Suppressor macrophage treated with lipopolysaccharide for 1 hour (primary cell): ENCODE measurements at regions not wholly inside any gene's neighbourhood (a gene's known extent, or its start where the extent isn't known, plus 50 kb on each side); places are given as distances from the start of the nearest gene placed in this dataset.

ENCODE experiments used
- DNase-seq, 3 donors: peaks; one replicate each; pipeline ENCODE4 v3.0.0-alpha.2; 2020 to 2022

DNA sequence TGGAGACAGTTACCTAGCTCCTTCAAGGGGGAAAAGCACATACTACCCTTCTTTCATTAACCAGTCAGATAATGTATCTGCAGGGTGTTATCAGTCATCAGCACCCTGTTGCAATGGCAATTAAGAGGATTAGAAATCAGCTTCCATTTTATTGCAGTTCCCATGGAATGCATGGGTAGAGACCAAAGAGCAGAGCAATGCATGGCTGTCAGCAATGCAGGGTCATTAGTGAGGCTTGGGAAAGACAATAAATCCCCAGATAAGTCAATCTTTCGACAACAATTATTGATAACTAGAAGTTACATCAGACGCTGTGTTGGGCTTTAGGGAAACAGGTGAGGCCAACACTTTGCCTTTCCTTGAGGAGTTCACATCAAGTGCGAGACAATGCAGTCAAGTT, 150.9 kb downstream of the MAFB start:
- no peak for DNase-seq

GRCh38 chr20:40536808-40537207, 152.2 kb downstream of the MAFB start:
- DNase-seq = peak; percentile 15 to 32 (median 26)

- DNase-seq = no peak
These were observed 153.2 kb downstream of the MAFB start for GRCh38 chr20:40535816-40536215.

GRCh38 chr20:40532103-40532502, 156.9 kb downstream of the MAFB start:
- DNase-seq = peak in 2 of 3 donors; percentile 40 to 42

- no peak for DNase-seq
These were observed 163.7 kb downstream of the MAFB start for GRCh38 chr20:40525351-40525750.

DNA sequence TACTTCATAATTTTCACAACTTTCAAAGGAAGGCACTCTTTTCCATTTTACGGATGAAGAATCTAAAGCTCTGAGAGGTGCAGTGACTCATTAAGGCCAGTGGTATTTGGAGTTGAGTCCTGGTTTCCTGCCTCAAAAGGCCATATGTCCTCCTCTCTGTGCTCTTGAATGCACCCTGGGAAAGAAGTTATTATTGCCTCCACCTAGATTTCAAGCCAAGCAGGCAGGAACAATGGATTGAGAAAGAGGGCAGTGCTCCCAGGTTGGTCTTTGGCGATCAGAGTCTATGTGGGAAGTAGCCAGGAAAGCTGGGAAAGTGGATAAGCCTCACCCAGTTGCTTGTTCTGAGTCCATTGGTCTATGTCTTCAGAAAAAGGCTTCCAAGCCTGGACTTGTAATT, 165.0 kb downstream of the MAFB start:
- DNase-seq = no peak

- DNase-seq = no peak
These were observed 166.6 kb downstream of the MAFB start for GRCh38 chr20:40522405-40522804.

GRCh38 chr20:40521962-40522361, 167.1 kb downstream of the MAFB start:
- no peak for DNase-seq

DNA sequence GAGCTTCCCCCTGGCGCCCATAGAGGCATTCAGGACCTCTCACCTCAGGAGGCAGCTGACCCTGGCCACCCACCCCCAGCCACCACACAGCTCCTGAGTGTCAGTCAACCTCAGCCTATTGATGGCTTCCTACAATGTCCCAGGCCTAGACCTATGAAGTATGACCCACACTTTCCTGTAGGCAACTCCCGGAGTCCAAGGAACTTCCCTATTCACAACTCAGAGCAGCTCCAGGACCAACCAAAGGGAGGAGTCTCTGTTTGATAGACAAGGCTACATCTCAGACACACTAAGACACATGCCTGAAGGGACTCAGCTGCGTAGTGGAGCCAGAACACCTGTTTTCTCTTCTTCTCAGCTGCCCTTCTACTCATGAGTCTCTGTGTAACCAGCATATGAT, 169.1 kb downstream of the MAFB start:
- DNase-seq = peak; percentile 74 to 82 (median 77)

- DNase-seq = no peak
These were observed 176.0 kb downstream of the MAFB start for GRCh38 chr20:40512994-40513393.

DNA sequence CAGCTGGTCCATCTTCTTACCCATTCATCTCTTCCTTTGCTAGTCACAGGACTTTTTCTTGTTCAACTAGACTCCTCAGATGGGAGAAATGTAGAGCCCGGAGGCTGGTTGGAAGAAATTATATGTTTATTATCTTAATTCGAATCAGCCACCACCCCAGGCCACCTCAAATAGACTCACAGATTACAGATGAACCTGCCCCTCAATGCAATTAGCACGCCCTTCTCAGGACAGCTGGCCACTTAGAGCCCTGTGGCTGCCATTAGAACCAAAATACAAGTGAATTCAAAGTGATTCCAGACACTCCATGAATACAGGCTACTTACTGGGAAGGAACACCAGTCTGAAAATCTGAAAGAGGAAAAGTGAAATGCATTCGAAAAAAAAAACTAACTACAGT, 176.4 kb downstream of the MAFB start:
- DNase-seq = no peak

GRCh38 chr20:40511478-40511877, 177.6 kb downstream of the MAFB start:
- DNase-seq = no peak

GRCh38 chr20:40510622-40511021, 178.4 kb downstream of the MAFB start:
- DNase-seq = no peak

DNA sequence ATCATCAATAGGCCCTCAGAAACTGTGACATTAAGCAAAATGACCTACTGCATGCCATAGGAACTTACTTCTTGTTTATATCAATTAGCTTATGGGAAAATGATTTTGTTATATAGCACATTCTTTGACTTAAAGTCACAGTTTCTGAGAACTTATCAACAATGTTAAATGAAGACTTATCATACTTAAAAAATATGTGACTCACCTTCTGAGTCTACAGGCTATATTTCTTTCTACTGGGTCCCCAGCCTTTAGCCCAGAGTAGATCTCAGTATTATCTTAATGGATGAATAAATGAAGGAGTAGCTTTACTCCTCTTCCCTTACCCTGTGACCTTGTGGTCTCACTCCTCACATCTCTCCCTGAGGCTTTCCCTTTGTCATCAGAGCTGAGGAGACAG, 180.2 kb downstream of the MAFB start:
- no peak for DNase-seq

DNA sequence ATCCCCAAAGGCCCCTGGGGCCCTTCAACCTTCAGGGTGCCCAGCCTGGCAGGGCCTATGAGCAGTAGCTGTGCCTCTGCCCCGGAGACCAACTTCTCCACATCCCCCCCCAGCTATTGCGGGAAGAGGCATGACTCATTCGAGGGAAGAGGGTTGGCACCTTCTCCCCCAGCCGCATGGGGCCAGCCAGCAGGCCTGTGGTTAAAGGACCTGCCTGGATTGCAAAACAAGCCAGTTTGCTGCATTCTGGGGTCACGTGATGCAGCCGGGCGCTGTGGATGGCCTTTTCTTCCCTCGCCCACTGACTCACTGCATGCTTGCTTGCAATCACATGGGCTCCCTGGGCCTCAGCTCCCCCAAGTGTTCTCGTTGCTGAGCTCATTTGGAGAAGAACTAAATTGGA, 182.5 kb downstream of the MAFB start:
- peak; percentile 98 to 100 (median 100) for DNase-seq

GRCh38 chr20:40503119-40503518, 185.9 kb downstream of the MAFB start:
- peak; percentile 38 to 54 (median 45) for DNase-seq

DNA sequence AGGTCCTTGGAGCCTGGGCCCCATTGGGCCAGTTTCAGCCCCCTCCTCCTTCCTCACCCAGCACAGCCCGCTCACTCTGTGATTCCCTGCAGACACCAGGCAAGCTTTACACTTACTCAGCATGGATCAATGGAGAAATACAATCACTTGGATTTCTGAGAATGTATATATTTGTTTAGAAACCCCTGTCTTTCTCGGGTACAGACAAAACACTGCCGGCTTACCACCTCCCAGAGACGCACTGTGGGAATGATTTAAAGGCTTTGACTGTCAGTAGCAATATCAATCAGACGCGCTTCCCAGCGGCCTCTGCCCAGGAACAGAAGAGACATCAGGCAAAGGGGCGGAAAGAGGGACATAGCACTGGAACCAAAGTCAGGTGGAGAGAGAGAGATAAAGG, 186.5 kb downstream of the MAFB start:
- no peak for DNase-seq

DNA sequence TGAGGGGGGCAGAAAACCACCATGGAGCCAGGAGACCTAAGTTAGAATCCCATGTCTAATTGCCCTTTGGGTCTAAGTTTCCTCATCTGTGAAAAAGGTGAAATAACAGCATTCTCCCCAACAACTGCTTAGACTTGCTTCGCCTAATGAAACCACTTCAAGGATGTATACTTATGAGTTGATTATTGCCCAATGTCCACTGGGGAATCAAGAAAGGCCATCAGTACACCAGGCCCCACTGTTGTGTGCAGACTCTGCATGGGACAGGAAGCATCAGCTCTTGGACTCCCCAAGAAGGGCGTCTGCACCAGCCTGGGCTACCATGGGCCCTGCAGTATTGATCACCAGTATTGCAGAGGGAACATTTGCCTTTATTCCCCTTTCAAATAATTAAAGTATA, 189.6 kb downstream of the MAFB start:
- peak in 1 of 3 donors; percentile 19 for DNase-seq

- DNase-seq = peak; percentile 90 to 96 (median 90)
These were observed 190.9 kb downstream of the MAFB start for GRCh38 chr20:40497899-40498691.

DNA sequence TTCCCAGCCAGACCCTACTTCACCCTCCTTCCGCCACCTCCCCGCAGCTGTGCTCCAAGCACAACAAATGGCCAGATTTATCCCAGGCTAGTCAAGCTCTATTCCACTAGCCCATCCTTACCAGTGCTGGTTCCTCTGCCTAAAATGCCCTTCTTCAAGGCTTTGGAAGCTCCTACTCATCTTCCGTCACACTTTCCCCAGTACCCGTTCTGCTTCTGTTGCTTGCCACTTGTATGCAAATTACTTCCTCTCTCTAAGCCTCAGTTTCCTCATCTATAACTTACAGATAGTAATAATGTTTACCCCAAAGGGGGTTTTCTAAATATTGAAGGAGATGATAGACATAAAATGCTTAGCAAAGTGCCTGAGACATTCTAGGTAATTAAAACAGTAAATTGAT, 193.1 kb downstream of the MAFB start:
- DNase-seq = peak; percentile 55 to 61 (median 59)

DNA sequence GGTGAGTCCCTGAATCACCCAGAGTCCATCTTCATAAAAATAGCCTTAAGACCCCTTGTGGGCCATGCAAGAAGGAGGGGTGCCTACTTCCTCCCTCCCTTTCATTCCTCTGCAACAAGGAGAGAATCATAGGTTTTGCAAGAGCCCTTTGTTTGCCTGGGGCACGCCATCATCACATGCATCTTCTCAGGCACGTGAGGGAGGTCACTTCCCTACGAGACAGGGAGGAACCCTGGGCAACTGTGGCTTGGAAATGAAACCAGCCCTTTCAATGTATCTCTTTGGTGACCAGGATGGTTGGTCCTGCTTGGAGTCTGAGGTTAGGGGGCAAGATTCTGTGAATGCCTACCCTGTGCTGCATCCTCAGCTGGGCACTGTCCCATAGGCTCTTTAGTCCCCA, 194.8 kb downstream of the MAFB start:
- peak; percentile 80 to 86 (median 82) for DNase-seq

GRCh38 chr20:40493549-40493948, 195.5 kb downstream of the MAFB start:
- peak; percentile 58 to 83 (median 75) for DNase-seq

- DNase-seq = no peak
These were observed 196.0 kb downstream of the MAFB start for GRCh38 chr20:40493071-40493470.

DNA sequence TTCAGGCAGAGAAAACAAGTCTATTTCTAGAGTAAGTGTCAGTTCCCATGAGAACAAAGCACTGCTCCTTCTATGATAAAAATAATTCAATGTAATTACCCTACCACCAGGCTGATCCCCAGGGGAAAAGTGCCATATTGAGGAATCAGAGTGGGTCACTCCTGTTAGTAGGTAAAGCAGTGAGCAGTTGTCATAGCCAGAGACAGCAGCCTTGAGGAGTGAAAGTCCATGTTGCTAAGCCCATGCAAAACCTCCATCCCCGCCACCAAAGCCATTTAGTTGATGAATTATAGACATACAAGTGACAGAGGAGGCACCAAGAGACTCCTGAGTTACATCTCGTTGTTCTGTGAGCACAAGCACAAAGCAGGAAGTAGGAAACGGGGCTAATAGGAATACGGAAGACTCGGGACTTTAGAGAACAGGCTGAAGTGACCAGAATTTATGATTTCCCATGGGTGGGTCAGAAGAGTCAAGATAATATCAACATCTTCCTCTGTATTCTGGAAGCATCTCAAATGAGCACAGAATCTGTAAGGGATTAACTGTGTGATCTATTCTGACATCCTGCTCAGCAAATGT, 197.9 kb downstream of the MAFB start:
- DNase-seq = peak in 2 of 3 donors; percentile 32 to 44

DNA sequence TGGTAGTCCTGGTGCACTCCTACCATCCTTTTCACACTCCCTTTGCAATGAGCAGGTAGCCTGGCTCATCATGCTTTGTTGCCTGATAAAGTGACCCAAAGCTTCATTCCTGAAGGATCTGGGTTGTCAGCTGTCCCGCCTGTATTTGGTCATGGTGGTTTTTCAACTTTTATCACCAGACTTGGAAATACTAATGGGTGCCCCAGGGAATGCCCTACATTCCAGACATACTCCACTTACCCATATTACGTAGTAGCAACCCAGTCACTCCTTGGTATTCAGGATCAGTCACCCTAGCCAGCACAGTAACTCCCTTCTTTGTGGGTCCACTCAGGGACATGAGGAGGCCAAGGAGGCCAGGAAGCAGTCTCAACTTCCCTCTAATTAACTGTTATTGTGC, 199.2 kb downstream of the MAFB start:
- DNase-seq = no peak
